DOHH2 (cell line): ENCODE measurements at regions not wholly inside any gene's neighbourhood (a gene's known extent, or its start where the extent isn't known, plus 50 kb on each side); places are given as distances from the start of the nearest gene placed in this dataset.

Source experiments
- H3F3A ChIP-seq: fragments of 200-600 bp; sonication (generic), shearing (Covaris generic); 2 replicates; pipeline ENCODE4 v1.6.0; 2016; ENCODE audit warnings: antibody characterized with exemption, mild to moderate bottlenecking; ENCODE audit not compliant: control insufficient read depth, insufficient read depth
- H3K27ac ChIP-seq: fragments of 200-600 bp; sonication (generic); 2 replicates; pipeline ENCODE4 v1.5.1; 2014; ENCODE audit warnings: low read depth, mild to moderate bottlenecking, low read length, moderate library complexity
- H3K27me3 ChIP-seq: fragments of 200-600 bp; sonication (generic); 2 replicates; pipeline ENCODE4 v1.6.1; 2014; ENCODE audit warnings: mild to moderate bottlenecking, low read length, mixed read lengths; ENCODE audit not compliant: control insufficient read depth
- H3K36me3 ChIP-seq: fragments of 200-600 bp; sonication (generic); 2 replicates; pipeline ENCODE4 v1.6.1; 2014; ENCODE audit warnings: mild to moderate bottlenecking, low read length, moderate library complexity, mixed read lengths; ENCODE audit not compliant: control insufficient read depth
- H3K4me1 ChIP-seq: fragments of 200-600 bp; sonication (generic); 2 replicates; pipeline ENCODE4 v1.6.1; 2014; ENCODE audit warnings: mild to moderate bottlenecking, low read length, mixed read lengths; ENCODE audit not compliant: control insufficient read depth
- H3K4me2 ChIP-seq: fragments of 200-600 bp; sonication (generic); 2 replicates; pipeline ENCODE4 v1.6.0; 2014; ENCODE audit warnings: mild to moderate bottlenecking, low read length, moderate library complexity
- H3K4me3 ChIP-seq: fragments of 200-600 bp; sonication (generic); 2 replicates; pipeline ENCODE4 v1.5.1; 2014; ENCODE audit warnings: mild to moderate bottlenecking, low read length, mixed read lengths
- H3K79me2 ChIP-seq: fragments of 200-600 bp; sonication (generic); 2 replicates; pipeline ENCODE4 v1.6.1; 2014; ENCODE audit warnings: mild to moderate bottlenecking, low read length, mixed read lengths; ENCODE audit not compliant: control insufficient read depth
- H3K9me2 ChIP-seq: fragments of 200-600 bp; sonication (generic); replicated peaks from 2 replicates; pipeline ENCODE4 v1.6.1; 2014; ENCODE audit warnings: mild to moderate bottlenecking, low read length, mixed read lengths; ENCODE audit not compliant: control insufficient read depth
- H3K9me3 ChIP-seq: fragments of 200-600 bp; sonication (generic); 2 replicates; pipeline ENCODE4 v1.6.1; 2014; ENCODE audit warnings: antibody characterized with exemption, low read length, mixed read lengths; ENCODE audit not compliant: control insufficient read depth, insufficient read depth
- H4K20me1 ChIP-seq: fragments of 200-600 bp; sonication (generic); 2 replicates; pipeline ENCODE4 v1.6.0; 2014; ENCODE audit warnings: low read depth, mild to moderate bottlenecking, antibody characterized with exemption, low read length, moderate library complexity; ENCODE audit not compliant: control insufficient read depth, insufficient read depth
- EZH2phosphoT487 ChIP-seq: fragments of 200-600 bp; sonication (generic); IDR thresholded peaks from 2 replicates; pipeline ENCODE4 v1.6.1; 2017; ENCODE audit warnings: borderline replicate concordance, mild to moderate bottlenecking, antibody characterized with exemption, low read length, moderate library complexity, mixed read lengths
- TF ChIP-seq, protein P1 (sequence below): fragments of 200-600 bp; sonication (generic); IDR thresholded peaks from one replicate; pipeline ENCODE4 v1.5.1; 2014; ENCODE audit warnings: antibody characterized with exemption, mild to moderate bottlenecking, low read depth, low read length; ENCODE audit not compliant: poor library complexity, severe bottlenecking

DNA sequence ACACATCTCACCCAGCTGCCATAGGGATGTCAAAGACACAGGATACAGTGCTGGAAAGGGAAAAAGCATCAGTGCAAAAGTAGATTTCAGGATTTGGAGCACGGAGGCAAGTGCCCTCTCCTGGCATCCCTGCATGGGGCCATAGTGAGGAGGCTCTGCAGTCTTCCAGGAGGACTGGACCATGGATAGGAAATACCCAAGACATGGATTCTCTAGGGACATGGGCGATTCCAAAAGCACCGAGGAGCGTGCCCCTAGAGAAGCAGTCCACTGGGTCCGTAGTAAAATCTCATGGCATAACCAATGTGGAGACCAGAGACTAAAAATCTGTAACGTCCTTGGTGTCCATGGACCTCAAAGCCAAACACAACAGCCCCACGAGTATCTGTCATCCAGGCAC lies 818.2 kb downstream of the KCNJ18 start:
- Histone ChIP-seq H3K27ac (no peak overlapping the region), H3K36me3 (no peaks in the 10 kb centered on the region), H3K9me2 (no peaks in the 10 kb centered on the region), H4K20me1 (no peaks in the 10 kb centered on the region), H3K4me2 (no peak overlapping the region), H3F3A (no peaks in the 10 kb centered on the region), H3K79me2 (no peaks in the 10 kb centered on the region), H3K27me3 (no peaks in the 10 kb centered on the region), H3K4me3 (no peak overlapping the region), H3K9me3 (peaks cover 4% of the 10 kb centered on the region; the same call in 1 of the 2 replicates), H3K4me1 (no peaks in the 10 kb centered on the region)
- TF ChIP-seq, protein P1, sequence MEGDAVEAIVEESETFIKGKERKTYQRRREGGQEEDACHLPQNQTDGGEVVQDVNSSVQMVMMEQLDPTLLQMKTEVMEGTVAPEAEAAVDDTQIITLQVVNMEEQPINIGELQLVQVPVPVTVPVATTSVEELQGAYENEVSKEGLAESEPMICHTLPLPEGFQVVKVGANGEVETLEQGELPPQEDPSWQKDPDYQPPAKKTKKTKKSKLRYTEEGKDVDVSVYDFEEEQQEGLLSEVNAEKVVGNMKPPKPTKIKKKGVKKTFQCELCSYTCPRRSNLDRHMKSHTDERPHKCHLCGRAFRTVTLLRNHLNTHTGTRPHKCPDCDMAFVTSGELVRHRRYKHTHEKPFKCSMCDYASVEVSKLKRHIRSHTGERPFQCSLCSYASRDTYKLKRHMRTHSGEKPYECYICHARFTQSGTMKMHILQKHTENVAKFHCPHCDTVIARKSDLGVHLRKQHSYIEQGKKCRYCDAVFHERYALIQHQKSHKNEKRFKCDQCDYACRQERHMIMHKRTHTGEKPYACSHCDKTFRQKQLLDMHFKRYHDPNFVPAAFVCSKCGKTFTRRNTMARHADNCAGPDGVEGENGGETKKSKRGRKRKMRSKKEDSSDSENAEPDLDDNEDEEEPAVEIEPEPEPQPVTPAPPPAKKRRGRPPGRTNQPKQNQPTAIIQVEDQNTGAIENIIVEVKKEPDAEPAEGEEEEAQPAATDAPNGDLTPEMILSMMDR = no peak
- no peak for TF ChIP-seq EZH2phosphoT487

DNA sequence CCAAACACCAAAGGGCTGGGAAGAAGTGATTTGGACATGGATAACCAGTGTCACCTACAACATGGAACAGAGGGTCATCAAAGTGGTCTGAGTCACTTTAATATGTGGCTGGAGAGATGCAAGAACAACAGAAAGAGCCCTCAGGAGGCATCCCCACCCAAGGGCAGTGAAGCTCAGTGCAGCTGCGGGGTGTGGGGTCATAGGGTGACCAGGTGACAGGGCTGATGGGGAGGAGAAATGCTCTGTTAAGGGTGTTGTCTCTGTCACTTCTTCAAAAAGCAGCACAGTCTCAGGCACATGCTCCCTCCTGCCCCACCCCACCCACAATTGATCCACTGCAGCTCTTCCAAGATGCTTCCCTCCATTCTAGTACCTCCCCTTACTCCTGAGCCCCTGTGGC lies 819.1 kb downstream of the KCNJ18 start:
- Histone ChIP-seq H3K4me2 (no peak overlapping the region), H3K4me1 (no peaks in the 10 kb centered on the region), H3K27ac (no peak overlapping the region), H3F3A (no peaks in the 10 kb centered on the region), H3K4me3 (no peak overlapping the region), H3K27me3 (no peaks in the 10 kb centered on the region), H3K9me3 (peaks cover 4% of the 10 kb centered on the region; the same call in 1 of the 2 replicates), H3K79me2 (no peaks in the 10 kb centered on the region), H3K9me2 (no peaks in the 10 kb centered on the region), H4K20me1 (no peaks in the 10 kb centered on the region), H3K36me3 (no peaks in the 10 kb centered on the region)
- TF ChIP-seq, protein P1 = no peak
- TF ChIP-seq EZH2phosphoT487 = no peak

DNA sequence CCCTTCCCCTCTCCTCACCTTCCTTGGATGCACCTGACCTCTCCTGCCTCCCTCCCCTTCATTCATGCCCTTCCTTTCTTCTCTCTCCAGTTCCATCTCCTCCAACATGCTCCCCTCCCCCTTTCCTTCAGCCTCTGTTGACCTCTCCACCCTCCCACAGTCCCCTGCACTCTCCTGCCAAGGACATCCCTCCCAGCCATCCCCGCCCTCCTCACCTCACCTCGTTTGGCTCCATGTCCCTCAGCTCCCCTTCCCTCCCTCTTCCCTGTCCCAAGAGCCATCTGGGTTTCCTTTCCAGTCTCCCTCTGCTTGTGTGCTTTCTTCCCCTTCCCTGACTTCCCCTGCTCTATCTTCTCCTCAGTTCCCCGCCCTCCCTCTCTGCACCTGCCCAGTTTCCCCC lies 819.7 kb downstream of the KCNJ18 start:
- Histone ChIP-seq H3K4me2 (no peak overlapping the region), H3K36me3 (no peaks in the 10 kb centered on the region), H3K9me2 (no peaks in the 10 kb centered on the region), H3K27ac (no peak overlapping the region), H3K79me2 (no peaks in the 10 kb centered on the region), H4K20me1 (no peaks in the 10 kb centered on the region), H3K27me3 (no peaks in the 10 kb centered on the region), H3F3A (no peaks in the 10 kb centered on the region), H3K4me1 (no peaks in the 10 kb centered on the region), H3K9me3 (peaks cover 4% of the 10 kb centered on the region; the same call in 1 of the 2 replicates), H3K4me3 (no peak overlapping the region)
- no peak for TF ChIP-seq EZH2phosphoT487

DNA sequence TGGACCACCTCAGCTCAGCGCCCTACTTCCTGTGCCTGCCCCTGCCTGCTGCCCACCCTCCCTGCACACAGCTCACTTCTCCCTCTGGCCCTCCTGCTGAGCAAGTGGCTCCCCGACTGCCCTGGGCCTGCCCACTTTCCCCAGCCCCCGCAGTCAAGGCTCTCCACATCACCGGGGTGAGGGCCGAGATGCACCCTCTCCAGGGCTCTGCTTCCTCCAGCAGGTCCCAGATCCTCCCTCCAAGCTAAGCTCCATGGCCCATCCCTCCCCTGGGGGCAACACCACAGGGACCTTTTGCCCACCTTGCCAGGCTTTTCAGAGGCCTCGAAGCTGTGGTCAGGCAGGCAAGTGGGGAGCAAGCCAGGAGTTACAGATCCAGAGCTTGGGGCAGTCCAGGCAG lies 820.2 kb downstream of the KCNJ18 start:
- Histone ChIP-seq H4K20me1 (no peaks in the 10 kb centered on the region), H3K4me2 (no peak overlapping the region), H3K27me3 (no peaks in the 10 kb centered on the region), H3K36me3 (no peaks in the 10 kb centered on the region), H3K27ac (no peak overlapping the region), H3K9me2 (no peaks in the 10 kb centered on the region), H3K79me2 (no peaks in the 10 kb centered on the region), H3K9me3 (peaks cover 4% of the 10 kb centered on the region; the same call in 1 of the 2 replicates), H3K4me3 (no peak overlapping the region), H3F3A (no peaks in the 10 kb centered on the region), H3K4me1 (no peaks in the 10 kb centered on the region)
- TF ChIP-seq, protein P1 = no peak
- no peak for TF ChIP-seq EZH2phosphoT487
